ENCODE measurements at regions not wholly inside any gene's neighbourhood (a gene's known extent, or its start where the extent isn't known, plus 50 kb on each side); places are given as distances from the start of the nearest gene placed in this dataset.
"Not testable (repeated sequence)": the region's sequence is repeated elsewhere in the genome, so short reads cannot be mapped to it uniquely, and the experiment has no call there.

DNA sequence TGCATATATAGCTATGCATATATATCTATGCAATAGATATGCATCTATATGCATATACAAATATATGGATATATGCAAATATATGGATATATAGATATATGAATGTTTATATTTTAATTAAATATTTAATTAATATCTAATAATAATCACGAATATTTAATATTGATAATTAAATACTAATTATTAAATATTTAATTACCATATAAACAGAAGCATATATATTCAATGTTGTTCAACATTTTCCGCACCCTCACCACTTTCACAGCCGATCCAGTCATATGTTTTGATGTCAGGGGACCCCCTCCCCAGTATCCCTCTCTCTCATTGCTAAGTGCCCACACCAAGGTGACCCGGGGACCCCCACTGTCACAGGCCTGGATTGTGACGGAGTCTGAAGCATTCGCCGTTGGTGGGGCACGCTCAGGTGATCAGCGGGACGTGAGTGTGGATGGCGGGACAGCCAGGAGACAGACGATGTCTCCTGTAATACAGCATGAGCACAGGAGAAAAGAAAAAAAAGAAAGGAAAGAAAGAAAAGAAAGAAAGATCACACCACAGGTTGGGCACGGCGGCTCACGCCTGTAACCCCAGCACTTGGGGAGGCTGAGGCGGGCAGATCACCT is 199.7 kb downstream of the CRLF2 start:
- no peak for DNase-seq (ENCODE audit: low spot score)

DNA sequence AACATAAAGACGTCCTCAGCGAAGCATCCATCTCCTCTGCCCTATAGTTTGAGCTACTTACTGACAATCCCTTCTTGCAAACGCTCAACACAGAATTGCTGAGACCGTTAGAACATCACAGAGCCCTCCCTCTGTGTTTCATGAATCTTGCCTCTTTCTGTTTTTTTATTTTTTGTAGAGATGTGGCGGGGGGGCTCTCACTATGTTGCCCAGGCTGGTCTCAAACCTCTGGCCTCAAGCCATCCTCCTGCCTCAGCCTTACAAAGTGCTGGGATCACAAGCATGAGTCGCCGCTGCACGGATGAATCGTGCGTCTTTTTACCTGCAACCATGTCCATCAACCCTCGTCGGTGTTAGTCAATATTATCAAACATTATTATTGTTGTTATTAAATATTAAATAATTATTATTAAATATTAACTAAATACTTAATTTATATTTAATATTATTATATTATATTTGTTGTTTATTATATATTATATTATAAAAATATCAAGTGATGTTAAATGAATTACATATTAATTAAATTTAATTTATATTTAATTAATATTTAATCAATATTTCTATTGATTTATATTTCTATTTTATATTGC is 200.7 kb downstream of the CRLF2 start:
- DNase-seq (ENCODE audit: low spot score): no peak

DNA sequence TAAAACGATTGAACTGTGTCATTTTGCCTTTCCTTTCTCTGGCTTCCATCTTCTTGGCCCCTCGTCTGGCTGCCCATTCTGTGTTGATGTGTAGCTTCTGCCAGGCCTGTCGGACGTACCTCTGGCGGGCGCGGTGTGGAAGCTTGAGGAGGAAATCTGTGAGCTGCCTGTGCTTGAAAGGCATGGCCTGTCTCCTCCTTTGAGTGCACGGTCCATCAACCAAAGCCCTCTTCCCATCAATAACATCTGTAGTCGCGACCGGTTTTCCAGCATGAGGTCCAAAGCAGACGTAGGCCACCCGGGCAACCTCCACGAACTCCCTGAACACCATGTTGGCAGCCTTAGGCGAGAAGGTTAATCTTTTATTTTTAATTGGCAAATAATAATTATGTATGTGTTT is 202.7 kb downstream of the CRLF2 start:
- no peak for DNase-seq (ENCODE audit: low spot score)

DNA sequence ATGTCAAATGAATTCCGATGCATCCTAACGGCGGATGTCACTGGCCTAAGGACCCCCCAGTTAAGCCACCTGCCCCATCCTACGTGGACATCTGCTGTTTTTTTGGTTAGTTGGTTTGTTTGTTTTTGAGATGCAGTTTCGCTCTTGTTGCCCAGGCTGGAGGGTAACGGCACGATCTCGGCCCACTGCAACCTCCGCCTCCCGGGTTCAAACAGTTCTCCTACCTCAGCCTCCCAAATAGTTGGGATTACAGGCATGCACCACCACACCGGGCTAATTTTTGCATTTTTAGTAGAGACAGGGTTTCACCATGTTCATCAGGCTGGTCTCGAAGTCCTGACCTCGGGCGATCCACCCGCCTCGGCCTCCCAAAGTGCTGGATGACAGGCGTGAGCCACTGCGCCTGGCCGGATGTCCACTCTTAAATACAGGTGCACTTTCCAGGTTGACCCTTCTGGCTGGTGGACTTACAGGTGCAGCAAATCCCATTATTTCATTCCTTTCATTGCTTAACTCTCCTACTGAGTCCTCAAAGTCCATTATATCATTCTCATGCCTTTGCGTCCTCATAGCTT is 206.2 kb downstream of the CRLF2 start:
- DNase-seq (ENCODE audit: low spot score): no peak

DNA sequence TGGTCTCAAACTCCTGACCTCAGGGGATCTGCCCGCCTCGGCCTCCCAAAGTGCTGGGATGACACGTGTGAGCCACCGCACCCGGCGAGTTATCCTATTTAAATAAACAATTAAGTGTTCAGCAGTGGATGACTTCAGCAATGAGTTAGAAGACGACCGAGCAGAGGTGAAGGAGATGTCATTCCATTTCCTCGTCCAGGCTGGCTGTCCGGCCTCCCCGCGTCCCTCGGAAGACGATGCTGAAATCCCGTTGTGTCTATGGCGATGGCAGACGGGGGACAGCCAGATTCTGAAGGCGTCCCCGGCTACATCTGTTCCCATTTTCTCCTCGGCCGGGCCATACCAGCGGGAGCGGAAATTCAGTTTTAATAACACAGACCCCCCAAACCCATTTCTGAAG is 209.8 kb downstream of the CRLF2 start:
- no peak for DNase-seq (ENCODE audit: low spot score)

DNA sequence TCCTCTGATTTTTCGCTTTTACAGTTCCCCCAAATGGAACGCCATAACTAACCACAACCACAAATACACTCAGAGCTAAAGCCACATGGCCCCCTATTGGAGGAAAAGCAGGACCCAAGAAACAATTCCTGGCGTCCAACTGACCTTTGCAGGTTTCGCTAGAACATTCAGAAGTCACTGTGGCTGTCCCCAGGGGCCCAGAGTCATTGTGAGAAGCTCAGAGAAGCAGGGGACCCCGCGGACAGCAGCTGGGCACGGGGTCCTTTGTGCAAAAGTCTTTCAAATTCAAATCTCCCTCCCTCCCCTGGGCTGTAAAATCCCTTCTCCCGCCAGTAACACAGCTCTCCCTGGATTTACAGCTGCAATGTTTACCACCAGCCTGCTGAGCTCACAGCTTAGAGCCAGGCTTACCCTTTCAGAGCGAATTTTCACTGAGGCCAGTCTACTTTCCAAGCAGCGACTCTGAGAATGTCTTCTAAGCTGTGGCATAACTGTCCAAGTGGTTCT is 214.8 kb downstream of the CRLF2 start:
- DNase-seq (ENCODE audit: low spot score): no peak

DNA sequence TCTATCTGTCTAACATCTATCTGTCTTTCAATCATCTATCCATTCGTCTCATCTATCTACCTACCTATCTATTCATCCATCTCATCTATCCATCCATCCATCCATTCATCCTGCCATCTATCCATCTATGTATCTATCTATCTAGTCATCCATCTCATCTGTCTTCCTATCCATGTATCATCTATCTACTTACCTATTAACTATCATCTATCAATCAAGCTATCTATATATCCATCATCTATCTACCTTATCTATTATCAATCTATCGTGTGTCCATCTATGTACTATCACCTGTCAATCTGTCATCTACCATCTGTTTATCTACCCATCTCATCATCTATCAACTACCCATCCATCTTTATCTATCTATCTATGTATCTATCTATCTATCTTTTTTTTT is 217.7 kb downstream of the CRLF2 start:
- no peak for DNase-seq (ENCODE audit: low spot score)

DNA sequence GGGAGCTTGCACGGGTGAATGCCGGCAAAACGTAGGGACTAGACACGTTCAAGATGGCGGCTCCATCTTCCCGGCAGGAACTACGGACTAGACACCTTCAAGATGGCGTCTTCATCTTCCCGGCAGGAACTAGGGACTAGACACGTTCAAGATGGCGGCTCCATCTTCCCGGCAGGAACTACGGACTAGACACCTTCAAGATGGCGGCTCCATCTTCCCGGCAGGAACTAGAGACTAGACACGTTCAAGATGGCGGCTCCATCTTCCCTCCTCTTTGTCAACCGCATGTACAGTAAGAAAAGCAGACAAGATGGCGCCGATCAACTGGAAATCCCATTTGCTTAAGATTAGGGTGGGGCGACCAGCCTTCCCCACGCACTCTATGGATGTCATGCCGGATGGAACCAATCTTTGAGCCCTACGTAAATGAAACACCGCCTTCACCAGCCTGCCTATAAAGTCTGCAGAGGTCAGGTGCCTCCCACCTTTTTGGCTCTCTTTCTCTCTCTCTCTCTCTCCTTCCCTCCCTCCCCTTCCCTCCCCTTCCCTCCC is 222.4 kb downstream of the CRLF2 start:
- DNase-seq (ENCODE audit: low spot score): no peak

DNA sequence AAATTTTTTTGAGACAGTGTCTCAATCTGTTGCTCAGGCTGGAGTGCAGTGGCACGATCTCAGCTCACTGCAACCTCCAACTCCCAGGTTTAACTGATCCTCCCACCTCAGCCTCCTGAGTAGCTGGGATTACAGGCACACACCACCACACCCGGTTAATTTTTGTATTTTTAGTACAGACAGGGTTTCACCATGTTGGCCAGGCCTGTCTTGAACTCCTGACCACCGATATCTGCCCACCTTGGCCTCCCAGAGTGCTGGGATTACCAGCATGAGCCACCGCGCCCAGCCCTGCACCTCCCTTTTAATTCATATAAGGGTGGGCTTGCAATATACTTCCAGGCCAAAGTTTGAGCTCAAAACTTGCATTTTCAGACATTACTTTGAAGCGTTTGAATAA is 223.9 kb downstream of the CRLF2 start:
- DNase-seq (ENCODE audit: low spot score): not testable (repeated sequence)

DNA sequence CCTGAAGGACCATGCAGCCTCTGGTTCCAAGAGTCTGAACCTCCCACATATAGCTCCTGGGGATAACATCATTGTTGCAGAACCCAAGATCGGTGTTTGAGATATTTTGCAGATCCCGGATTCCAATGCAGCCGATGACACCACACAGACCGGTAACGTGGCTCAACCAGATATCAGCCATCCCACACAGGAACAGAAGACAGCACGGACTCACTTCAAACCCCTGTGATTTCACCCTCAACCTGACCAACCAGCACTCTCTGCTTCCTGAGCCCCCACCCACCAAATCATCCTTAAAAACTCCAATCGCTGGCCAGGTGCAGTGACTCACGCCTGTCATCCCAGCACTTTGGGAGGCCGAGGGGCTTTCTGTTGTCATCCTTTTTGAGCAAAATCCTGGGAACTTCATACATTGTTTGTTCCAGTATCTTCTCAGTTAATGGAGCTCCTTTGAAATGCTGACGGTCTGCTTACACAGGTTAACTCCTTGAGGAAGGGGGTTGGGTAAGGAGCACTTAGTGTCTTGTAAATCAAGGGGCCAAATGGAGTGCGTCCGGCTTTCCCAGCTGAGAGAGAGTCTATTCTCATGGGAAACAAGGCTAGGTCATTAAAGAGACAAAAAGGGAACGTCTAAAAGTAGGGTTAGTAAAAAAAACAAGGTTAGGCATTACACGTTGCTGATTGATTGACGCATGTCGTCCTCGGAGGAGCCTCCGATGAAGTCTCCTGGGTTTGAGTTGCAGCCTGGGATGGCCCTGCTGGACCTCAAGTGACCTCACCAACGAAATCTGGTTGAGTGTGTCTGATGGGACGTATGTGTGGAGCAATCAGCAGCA is 230.4 kb downstream of the CRLF2 start:
- no peak for DNase-seq (ENCODE audit: low spot score)

DNA sequence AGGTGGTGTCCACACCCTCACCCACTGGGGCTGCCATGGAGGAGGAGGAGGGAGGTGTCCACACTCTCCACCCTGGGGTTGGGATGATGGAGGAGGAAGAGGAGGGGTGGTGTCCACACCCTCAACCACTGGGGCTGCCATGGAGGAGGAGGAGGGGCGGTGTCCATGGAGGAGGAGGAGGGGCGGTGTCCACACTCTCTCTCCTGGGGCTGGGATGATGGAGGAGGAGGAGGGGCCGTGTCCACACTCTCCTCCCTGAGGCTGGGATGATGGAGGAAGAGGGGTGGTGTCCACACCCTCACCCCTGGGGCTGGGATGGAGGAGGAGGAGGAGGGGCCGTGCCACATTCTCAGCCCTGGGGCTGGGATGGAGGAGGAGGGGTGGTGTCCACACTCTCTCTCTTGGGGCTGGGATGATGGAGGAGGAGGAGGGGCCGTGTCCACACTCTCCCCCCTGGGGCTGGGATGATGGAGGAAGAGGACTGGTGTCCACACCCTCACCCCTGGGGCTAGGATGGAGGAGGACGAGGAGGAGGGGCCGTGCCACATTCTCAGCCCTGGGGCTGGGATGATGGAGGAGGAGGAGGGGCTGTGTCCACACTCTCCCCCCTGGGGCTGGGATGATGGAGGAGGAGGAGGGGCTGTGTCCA is 231.7 kb downstream of the CRLF2 start:
- DNase-seq (ENCODE audit: low spot score): no peak

DNA sequence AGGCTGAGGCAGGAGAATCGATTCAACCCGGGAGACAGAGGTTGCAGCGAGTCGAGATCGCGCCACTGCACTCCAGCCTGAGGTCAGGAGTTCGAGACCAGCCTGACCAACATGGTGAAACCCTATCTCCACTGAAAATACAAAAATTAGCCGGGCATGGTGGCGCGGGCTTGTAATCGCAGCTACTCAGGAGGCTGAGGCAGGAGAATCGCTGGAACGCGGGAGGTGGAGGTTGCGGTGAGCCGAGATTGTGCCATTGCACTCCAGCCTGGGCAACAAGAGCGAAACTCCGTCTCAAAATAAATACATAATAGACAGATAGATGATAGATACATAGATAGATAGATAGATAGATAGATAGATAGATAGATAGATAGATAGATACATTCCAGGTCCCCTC is 233.3 kb downstream of the CRLF2 start:
- not testable (repeated sequence) for DNase-seq (ENCODE audit: low spot score)

DNA sequence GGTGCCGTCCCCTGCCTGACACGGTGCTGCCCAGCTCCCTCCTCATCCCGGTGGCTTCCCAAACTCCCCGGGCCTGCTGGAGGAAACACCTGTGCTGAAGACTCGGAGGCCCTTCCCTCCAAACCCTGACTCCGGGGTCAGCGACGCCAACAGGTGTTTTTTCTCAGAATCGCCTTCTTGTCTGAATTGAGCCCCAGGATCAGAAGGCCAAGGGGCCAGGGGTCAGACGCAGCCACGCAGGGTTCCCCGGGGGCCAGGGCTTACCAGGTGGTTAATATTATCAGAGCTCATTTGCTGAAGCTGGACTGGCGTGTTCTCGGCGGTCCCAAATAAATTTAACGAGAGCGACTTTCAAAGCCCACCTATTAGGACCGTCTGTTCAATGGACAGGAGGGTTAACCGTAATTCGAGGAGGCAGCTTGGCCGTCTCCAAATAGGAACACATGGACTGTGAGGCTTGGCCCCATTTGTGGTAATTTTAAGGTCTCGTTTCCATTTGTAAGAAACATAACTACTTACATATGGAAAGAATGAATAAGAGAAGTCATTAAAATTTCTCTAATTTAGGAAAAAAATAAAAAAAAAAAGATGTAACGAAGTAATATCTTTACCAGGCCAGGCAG is 239.3 kb downstream of the CRLF2 start:
- DNase-seq (ENCODE audit: low spot score): no peak

DNA sequence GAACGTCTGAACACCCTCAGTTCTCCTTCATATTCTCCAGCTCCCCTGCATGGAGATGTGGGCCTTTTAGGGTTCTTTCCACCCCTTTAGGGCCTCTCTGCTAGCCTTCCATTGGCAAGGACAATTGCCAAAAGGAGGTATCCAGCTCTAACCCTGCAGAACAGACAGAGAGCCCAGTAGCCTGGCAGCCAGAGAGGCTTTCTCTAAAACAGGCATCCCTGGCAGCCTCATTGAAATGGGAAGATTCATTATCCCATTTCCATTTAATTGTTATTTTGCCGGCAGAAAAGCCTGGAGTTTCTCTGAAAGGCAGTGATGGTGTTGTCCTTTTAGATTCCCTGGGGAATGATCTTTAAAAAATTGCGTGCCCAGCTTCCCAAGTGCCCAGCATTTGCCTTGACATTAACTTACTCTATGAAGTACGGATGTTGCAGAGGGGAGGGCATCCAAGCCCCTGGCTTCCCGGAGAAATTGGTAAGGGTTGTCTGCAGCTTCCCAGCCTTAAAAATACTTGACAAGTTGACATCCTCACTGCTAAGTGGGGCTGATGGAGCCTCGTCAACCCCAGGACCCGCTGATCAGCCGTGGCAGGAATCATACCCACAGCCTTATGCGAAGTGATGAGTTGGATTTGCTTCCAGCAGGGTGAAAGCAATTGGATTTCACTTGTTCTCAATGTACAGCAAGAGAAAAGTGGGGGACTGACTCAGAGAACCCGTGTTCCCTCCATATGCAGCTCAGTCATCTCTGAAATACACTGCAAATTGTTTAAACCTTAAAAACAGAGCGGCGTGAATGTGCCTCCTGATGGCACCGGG is 244.1 kb downstream of the CRLF2 start:
- no peak for DNase-seq (ENCODE audit: low spot score)

DNA sequence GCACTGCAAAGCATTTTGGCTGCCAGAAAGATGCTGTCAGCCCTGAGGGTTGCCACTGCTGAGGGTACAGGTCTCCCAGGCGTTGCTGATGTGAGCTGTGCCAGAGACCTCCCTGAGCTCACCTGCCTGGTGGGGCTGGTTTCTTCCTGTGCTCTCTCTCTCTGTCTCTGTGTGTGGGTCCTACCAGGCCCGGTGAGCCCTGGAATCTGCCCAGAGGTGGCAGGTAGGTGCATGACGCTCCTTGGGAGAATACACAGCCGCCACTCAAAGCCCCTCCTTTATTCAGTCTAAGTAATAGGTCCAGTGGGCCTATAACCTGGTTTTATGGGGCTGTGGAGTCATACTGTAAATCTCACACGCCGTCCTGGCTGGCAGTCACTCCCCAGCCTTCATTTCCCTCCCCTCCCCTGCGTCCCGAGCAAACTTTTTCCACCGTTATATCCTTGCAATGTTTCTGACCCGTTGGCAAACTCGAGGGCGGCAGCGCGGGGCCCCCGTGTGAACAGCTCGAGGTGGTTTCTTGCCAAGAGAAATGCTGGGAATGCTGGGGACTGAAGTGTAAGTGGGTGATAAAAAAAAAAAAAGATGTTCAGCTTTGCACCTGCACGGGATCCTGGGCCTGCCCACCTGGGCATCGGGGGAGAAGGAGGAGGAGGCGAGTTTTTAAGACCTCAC is 245.9 kb downstream of the CRLF2 start:
- no peak for DNase-seq (ENCODE audit: low spot score)

DNA sequence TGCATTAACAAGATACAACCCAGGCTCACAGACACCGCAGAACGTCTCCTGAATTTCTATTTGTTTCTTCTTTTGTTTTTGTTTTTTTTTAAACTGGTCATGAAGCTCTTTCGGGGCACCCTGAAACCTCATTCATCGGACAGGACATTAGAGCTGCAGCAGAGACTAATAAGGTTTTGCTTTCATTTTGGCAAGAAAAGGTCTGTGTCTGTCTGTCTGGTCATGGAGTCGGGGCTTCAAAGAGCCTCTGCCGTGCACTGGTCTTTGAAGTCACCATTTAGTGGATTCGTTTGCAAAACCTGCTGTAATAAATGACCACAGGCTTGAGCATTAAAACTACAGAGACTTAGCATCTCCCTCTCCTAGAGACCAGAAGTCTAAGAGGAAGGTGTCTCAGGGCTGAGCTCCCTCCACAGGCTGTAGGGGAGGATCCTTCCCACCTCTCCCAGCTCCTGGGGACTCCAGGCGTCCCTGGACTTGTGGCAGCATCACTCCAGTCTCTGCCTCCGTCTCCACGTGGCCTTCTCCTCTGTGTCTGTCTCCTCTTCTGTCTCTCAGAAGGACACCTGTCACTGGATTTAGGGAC is 247.5 kb downstream of the CRLF2 start:
- DNase-seq (ENCODE audit: low spot score): no peak

DNA sequence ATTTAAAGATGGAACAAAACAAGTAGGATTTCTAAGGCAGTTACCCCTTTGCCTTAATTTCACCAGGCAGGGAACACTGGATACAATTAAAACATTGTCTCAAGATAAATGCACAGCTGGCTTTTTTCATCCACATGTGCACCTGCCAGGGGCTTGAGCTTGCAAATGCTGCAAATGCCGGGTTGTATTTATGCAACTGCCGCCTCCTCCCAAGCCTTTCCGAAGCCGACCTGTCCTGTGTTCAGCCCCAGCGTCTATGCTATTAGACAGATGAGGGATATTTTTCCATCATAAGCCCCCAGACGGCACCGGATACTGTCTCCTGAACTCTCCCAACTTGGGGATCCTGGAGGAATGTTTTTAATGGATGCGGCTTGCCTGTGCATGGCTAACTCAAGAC is 251.6 kb downstream of the CRLF2 start:
- no peak for DNase-seq (ENCODE audit: low spot score)

DNA sequence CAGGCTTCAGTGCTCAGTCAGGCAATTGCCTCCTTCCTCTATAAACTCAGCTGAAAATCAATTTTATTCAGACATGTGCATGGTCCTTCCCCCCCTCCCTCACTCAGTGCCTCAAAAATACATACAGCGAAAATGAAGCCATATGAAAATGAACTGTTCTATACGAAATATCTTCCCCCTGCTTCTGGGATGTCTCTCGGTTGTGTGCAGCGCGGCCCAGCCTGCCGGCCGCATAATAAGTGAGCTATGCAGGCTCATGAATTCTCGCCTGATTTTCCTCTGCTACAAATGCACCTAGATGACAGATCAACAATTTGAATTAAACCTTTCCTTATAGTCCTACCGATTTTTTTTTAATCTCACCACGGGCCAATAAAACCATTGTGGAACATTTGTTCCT is 252.9 kb downstream of the CRLF2 start:
- no peak for DNase-seq (ENCODE audit: low spot score)

DNA sequence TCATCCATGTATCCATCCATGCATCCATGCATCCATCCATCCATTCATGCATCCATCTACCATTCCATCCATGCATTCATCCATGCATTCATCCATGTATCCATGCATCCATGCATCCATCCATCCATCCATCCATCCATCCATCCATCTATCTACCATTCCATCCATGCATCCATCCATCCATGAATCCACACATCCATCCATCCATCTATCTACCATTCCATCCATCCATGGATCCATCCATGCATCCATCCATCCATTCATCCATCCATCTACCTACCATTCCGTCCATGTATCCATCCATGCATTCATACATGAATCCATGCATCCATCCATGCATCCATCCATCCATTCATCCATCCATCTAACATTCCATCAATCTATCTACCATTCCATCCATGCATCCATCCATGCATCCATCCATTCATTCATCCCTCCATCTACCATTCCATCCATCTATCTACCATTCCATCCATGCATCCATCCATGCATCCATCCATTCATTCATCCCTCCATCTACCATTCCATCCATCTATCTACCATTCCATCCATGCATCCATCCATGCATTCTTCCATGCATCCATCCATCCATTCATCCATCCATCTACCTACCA is 257.2 kb downstream of the CRLF2 start:
- not testable (repeated sequence) for DNase-seq (ENCODE audit: low spot score)
